Stomach (tissue), 4 donors: ENCODE measurements at regions not wholly inside any gene's neighbourhood (a gene's known extent, or its start where the extent isn't known, plus 50 kb on each side); places are given as distances from the start of the nearest gene placed in this dataset.

Source experiments
- EP300 ChIP-seq: sonication (generic); formaldehyde crosslinking; IDR thresholded peaks from one replicate; pipeline ENCODE4 v1.6.1; 2017; ENCODE audit warnings: antibody characterized with exemption
- TF ChIP-seq, protein P1 (sequence below), 7 experiments: fragments of 450-650 bp in 4 of 7; fragments of 200-600 bp in 3 of 7; sonication (generic) in 3 of 7; IDR thresholded peaks; one replicate each; pipeline ENCODE4 v1.5.1; 2016 to 2019; ENCODE audit warnings: antibody characterized with exemption in 7 of 7, control low read depth in 2 of 7, mild to moderate bottlenecking in 1 of 7

DNA sequence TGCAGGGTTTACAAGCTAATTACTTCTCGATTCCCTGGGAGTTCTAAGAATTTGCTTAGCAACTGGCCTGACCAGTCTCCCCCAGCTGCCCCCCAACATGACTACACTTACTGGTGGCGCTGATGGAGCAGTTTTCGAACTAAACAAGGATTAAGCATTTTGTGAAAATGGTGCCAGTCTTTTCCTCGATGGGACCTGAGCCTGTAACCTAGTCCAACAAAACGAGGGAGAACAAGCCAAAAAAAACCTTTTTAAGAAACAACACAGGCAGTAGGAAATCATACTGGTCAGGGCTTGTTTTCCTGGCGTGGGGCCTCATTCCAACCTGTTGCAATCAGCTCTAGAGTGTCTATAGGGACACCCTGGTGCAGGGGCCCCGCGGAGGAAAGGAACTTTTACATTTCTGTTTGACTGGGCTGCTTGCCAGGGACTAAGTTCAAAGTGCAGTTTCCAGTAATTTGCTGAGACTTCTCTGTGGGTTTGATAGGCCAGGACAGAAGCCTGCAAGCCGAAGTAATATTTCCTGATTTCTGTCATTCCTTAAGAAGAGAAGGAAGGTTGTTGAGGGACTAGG, 158.7 kb downstream of the SPRY1 start:
- TF ChIP-seq, protein P1, sequence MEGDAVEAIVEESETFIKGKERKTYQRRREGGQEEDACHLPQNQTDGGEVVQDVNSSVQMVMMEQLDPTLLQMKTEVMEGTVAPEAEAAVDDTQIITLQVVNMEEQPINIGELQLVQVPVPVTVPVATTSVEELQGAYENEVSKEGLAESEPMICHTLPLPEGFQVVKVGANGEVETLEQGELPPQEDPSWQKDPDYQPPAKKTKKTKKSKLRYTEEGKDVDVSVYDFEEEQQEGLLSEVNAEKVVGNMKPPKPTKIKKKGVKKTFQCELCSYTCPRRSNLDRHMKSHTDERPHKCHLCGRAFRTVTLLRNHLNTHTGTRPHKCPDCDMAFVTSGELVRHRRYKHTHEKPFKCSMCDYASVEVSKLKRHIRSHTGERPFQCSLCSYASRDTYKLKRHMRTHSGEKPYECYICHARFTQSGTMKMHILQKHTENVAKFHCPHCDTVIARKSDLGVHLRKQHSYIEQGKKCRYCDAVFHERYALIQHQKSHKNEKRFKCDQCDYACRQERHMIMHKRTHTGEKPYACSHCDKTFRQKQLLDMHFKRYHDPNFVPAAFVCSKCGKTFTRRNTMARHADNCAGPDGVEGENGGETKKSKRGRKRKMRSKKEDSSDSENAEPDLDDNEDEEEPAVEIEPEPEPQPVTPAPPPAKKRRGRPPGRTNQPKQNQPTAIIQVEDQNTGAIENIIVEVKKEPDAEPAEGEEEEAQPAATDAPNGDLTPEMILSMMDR (IDR thresholded peaks at IDR 0.05) = no peak
- TF ChIP-seq EP300 = no peak
